ENCODE measurements at regions not wholly inside any gene's neighbourhood (a gene's known extent, or its start where the extent isn't known, plus 50 kb on each side); places are given as distances from the start of the nearest gene placed in this dataset.

GRCh38 chr12:116382686-116383530 is 105.4 kb upstream of the MED13L start:
- peaks cover 5% of the 10 kb centered on the region for H3K4me1 Mint-ChIP-seq (ENCODE audit: low read depth)
- H3K9me3 Mint-ChIP-seq = no peaks in the 10 kb centered on the region
- H3K27ac Mint-ChIP-seq = no peak overlapping the region

GRCh38 chr12:116384175-116384574 is 106.7 kb upstream of the MED13L start:
- Mint-ChIP-seq H3K9me3 (no peaks in the 10 kb centered on the region), H3K4me3 (no peak overlapping the region), H3K27ac (no peak overlapping the region), H3K27me3 (ENCODE audit: low read depth) (peaks cover 9% of the 10 kb centered on the region), H3K4me1 (ENCODE audit: low read depth) (peaks cover 5% of the 10 kb centered on the region), H3K36me3 (ENCODE audit: low read depth) (no peaks in the 10 kb centered on the region)

More at GRCh38 chr12:116382686-116383530, 105.4 kb upstream of the MED13L start:
- Mint-ChIP-seq H3K27me3 (ENCODE audit: low read depth) (peaks cover 9% of the 10 kb centered on the region), H3K4me3 (no peak overlapping the region), H3K36me3 (ENCODE audit: low read depth) (no peaks in the 10 kb centered on the region)

DNA sequence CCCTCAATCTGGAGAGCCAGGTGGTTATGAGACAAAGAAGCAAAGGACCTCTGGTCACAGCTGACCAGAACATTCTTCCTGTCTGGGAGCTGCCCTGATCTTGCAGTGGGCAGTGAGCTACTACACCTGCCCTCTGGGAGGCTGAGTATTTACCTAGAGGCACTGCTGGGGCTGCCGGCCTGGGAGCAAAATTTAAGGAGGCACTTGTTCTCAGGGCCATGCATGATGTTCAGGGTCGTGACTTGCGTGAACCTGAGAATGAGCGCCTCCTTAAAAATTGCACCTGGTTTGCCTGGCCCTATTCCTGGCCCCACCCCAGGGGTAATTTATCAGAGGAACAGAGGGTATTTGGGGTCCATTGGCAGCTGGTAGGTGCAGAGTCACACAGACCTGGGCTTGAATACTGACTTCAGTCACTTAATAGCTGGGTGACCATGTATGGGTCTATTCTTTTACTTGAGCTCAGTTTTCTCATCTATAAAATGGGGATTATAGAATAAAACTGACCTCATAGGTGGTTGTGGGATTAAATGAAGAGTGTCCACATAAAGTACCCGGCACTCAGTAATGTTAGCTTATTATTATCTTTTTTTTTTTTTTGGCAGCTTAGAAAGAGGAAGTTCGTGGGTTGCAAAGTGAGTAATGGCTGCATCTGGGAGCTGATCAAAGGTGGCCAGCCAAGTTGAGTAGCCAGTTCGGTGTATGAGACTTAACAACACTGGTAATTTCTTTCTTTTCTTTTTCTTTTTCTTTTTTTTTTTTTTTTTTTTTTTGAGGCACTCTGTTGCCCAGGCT is 107.4 kb upstream of the MED13L start:
- Mint-ChIP-seq H3K27me3 (ENCODE audit: low read depth) (peaks cover 9% of the 10 kb centered on the region), H3K27ac (no peak overlapping the region), H3K36me3 (ENCODE audit: low read depth) (no peaks in the 10 kb centered on the region), H3K9me3 (no peaks in the 10 kb centered on the region), H3K4me1 (ENCODE audit: low read depth) (peaks cover 5% of the 10 kb centered on the region), H3K4me3 (no peak overlapping the region)

- Mint-ChIP-seq H3K4me1 (ENCODE audit: low read depth) (peaks cover 3% of the 10 kb centered on the region), H3K36me3 (ENCODE audit: low read depth) (no peaks in the 10 kb centered on the region), H3K27me3 (ENCODE audit: low read depth) (peaks cover 9% of the 10 kb centered on the region), H3K9me3 (no peaks in the 10 kb centered on the region), H3K27ac (no peak overlapping the region), H3K4me3 (no peak overlapping the region)
Measured at GRCh38 chr12:116385486-116386217, 108.2 kb upstream of the MED13L start.

DNA sequence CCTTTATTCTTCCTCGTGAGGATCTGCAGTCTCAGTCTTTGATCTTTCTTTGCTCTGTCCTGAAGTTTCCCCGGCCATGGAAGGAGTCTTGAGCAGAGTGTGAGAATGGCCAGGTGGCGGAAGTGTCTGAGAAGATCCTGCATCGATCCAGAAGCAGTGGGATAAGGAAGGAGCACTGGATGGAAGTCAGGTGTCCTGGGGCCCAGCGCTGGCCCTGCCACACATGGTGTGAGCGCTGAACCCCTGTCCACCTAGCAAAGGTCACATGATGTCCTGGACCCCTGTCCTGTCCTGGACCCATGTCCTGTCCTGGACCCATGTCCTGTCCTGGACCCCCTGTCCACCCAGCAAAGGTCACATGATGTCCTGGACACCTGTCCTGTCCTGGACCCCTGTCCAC is 111.8 kb upstream of the MED13L start:
- Mint-ChIP-seq H3K27ac (no peak overlapping the region), H3K4me1 (ENCODE audit: low read depth) (peaks cover 5% of the 10 kb centered on the region), H3K4me3 (no peak overlapping the region), H3K36me3 (ENCODE audit: low read depth) (no peaks in the 10 kb centered on the region), H3K27me3 (ENCODE audit: low read depth) (peaks cover 3% of the 10 kb centered on the region), H3K9me3 (no peaks in the 10 kb centered on the region)

DNA sequence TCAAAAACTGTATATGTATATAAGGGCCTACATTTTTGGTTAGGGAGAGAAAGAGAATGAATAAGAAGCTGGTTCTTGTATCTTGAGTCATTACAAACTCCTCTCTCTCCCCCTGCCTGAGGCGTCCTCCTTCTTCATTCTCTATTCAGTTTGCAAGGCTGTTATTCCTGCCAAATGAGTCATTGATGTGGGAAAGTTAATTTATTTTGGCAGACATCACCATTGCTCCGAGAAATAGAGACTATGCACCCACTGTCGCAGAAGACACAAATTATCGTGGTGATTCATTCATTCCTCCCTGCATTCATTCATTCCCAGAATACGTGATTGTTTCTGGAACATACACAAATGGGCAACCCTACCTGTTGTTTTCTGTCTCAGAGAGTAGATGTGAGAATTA is 112.5 kb upstream of the MED13L start:
- H3K27me3 Mint-ChIP-seq (ENCODE audit: low read depth) = peaks cover 3% of the 10 kb centered on the region
- no peak overlapping the region for H3K4me3 Mint-ChIP-seq
- H3K27ac Mint-ChIP-seq = no peak overlapping the region
- no peaks in the 10 kb centered on the region for H3K9me3 Mint-ChIP-seq
- peaks cover 4% of the 10 kb centered on the region for H3K4me1 Mint-ChIP-seq (ENCODE audit: low read depth)
- H3K36me3 Mint-ChIP-seq (ENCODE audit: low read depth) = no peaks in the 10 kb centered on the region

GRCh38 chr12:116390401-116391335 is 113.2 kb upstream of the MED13L start:
- Mint-ChIP-seq H3K4me3 (no peak overlapping the region), H3K4me1 (ENCODE audit: low read depth) (peaks cover 2% of the 10 kb centered on the region), H3K36me3 (ENCODE audit: low read depth) (no peaks in the 10 kb centered on the region), H3K9me3 (no peaks in the 10 kb centered on the region), H3K27ac (no peak overlapping the region), H3K27me3 (ENCODE audit: low read depth) (peaks cover 3% of the 10 kb centered on the region)

DNA sequence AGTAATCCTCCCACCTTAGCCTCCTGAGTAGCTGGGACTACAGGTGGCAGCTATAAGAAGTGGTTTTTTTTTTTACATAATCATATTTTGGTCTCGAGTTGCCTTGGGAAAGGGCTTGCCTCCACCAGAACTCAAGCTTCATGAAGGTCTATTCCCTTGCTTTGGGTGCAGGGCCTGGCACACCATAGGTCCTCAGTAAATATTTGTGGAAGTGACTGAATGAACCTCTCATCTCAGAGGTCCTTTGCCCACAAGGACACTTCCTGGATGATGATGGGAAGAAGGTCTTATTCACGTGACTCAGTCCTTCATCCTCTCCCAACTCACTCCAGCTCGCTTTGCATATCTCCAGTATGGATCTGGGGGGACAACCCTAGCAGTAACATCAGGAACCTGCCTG is 114.0 kb upstream of the MED13L start:
- Mint-ChIP-seq H3K36me3 (ENCODE audit: low read depth) (no peaks in the 10 kb centered on the region), H3K4me3 (no peak overlapping the region), H3K27me3 (ENCODE audit: low read depth) (peaks cover 3% of the 10 kb centered on the region), H3K9me3 (no peaks in the 10 kb centered on the region), H3K4me1 (ENCODE audit: low read depth) (peaks cover 2% of the 10 kb centered on the region), H3K27ac (no peak overlapping the region)

DNA sequence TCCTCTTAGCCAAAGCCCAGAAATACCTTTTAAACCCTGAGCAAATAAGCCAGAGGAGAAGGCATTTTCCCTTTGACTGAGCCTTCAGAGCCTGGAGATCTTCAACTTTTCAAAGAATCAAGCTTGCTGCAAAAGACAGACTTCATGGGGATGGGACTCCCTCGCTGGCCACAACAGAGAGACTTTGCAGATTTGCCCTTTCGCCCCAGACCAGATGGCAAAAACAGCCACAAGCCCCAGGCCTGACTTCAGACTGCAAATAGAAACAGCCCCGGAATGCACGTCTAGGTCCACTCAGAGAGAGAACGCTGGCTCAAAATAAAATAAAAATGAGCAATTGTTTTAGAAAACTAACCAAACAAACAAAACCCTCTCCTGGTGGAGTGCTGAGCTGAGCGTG is 114.6 kb upstream of the MED13L start:
- Mint-ChIP-seq H3K9me3 (no peaks in the 10 kb centered on the region), H3K36me3 (ENCODE audit: low read depth) (no peaks in the 10 kb centered on the region), H3K27ac (no peak overlapping the region), H3K27me3 (ENCODE audit: low read depth) (peaks cover 3% of the 10 kb centered on the region), H3K4me1 (ENCODE audit: low read depth) (peaks cover 2% of the 10 kb centered on the region), H3K4me3 (no peak overlapping the region)

DNA sequence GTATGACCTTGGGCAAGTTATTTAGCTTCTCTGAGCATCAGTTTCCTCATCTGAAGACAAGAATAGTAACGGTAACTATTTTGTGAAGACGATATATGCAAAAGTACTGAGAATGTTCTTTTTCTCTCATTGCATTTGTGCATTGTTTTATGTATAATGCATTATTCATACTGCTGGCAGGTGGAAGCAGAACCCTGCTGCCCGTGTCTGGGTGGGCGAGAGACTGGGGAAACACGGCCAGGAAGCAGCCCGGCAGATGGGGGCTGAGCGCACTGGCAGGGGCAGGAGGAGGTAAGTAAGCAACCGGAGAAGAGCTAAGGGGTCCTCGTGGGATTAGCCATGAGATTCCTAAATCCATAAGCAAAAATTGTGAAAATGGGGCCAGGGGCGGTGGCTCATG is 115.8 kb upstream of the MED13L start:
- Mint-ChIP-seq H3K27me3 (ENCODE audit: low read depth) (peaks cover 5% of the 10 kb centered on the region), H3K27ac (no peak overlapping the region), H3K9me3 (peaks cover 2% of the 10 kb centered on the region), H3K36me3 (ENCODE audit: low read depth) (no peaks in the 10 kb centered on the region), H3K4me3 (no peak overlapping the region), H3K4me1 (ENCODE audit: low read depth) (peaks cover 2% of the 10 kb centered on the region)

DNA sequence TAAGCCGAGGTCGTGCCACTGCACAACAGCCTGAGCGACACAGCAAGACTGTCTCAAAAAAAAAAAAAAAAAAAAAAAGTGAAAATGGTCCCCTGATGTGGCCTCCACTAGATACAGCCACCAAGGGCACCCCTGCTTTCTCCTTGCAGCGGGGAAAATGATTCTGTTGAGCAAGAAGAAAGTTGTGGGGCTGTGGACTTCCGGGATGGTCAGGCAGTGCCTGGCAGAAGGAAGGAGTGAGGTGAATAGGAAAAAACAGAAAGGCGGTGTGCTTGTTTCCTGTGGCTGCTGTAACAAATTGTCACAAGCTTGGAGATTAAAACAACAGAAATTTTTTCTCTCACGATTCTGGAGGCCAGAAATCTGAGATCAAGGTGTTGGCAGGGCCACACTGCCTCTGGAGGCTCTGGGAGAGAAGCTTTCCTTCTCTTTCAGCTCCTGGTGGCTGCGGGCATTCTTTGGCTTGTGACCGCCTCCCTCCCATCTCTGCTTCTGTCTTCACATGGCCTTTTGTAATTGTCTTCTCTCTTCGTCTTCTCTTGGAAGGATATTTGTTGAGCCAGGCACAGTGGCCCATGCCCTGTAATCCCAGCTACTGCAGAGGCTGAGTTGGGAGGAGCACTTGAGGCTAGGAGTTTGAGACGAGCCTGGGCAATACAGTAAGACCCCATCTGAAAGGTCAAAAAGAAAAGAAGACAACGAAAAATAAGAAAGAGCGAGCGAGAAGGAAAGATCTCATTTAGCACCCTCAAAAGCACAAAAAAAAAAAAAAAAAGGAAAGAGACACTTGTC is 116.6 kb upstream of the MED13L start:
- peaks cover 2% of the 10 kb centered on the region for H3K4me1 Mint-ChIP-seq (ENCODE audit: low read depth)
- no peak overlapping the region for H3K4me3 Mint-ChIP-seq
- no peak overlapping the region for H3K27ac Mint-ChIP-seq
- peaks cover 10% of the 10 kb centered on the region for H3K27me3 Mint-ChIP-seq (ENCODE audit: low read depth)
- no peaks in the 10 kb centered on the region for H3K36me3 Mint-ChIP-seq (ENCODE audit: low read depth)
- peaks cover 10% of the 10 kb centered on the region for H3K9me3 Mint-ChIP-seq

GRCh38 chr12:116395396-116395795 is 117.9 kb upstream of the MED13L start:
- H3K36me3 Mint-ChIP-seq (ENCODE audit: low read depth) = no peaks in the 10 kb centered on the region
- peaks cover 10% of the 10 kb centered on the region for H3K27me3 Mint-ChIP-seq (ENCODE audit: low read depth)
- H3K4me1 Mint-ChIP-seq (ENCODE audit: low read depth) = peaks cover 2% of the 10 kb centered on the region
- no peak overlapping the region for H3K27ac Mint-ChIP-seq
- H3K4me3 Mint-ChIP-seq = no peak overlapping the region
- peaks cover 13% of the 10 kb centered on the region for H3K9me3 Mint-ChIP-seq

GRCh38 chr12:116397148-116397547 is 119.7 kb upstream of the MED13L start:
- peaks cover 2% of the 10 kb centered on the region for H3K4me1 Mint-ChIP-seq (ENCODE audit: low read depth)
- peaks cover 10% of the 10 kb centered on the region for H3K27me3 Mint-ChIP-seq (ENCODE audit: low read depth)
- peaks cover 27% of the 10 kb centered on the region for H3K9me3 Mint-ChIP-seq

More at GRCh38 chr12:116397148-116397547, 119.7 kb upstream of the MED13L start:
- Mint-ChIP-seq H3K4me3 (no peak overlapping the region), H3K36me3 (ENCODE audit: low read depth) (no peaks in the 10 kb centered on the region), H3K27ac (no peak overlapping the region)

Measured in T-helper 1 cell treated with Interleukin-12 subunit alpha and Interleukin-12 subunit beta and Interleukin-4 antibody, amounts not matched to agents 30 μg/mL and 1 μg/mL, for 36 hours (primary cell).